IMR-90 (cell line): ENCODE measurements at regions not wholly inside any gene's neighbourhood (a gene's known extent, or its start where the extent isn't known, plus 50 kb on each side); places are given as distances from the start of the nearest gene placed in this dataset.

Source experiments
- ATAC-seq: fragments of 200-7000 bp; cut with Tn5 transposase; 2 replicates; pipeline ENCODE4 v1.9.1; 2020; ENCODE audit warnings: low read depth, mild to moderate bottlenecking, moderate library complexity
- BruUV-seq: library from RNA; stranded (reverse); fragments of 400-500 nt; replicated peaks from 2 replicates; lab custom pipeline; 2021; lab: Mats Ljungman, UMichigan
- CTCF ChIA-PET: fragments of 300-600 bp; formaldehyde crosslinking; extraction: SDS; loops from one replicate; lab custom pipeline; 2021; ENCODE audit warnings: antibody characterized with exemption; lab: Yijun Ruan, JAX
- POLR2A ChIA-PET: fragments of 300-600 bp; sonication (Branson Sonifier 250); formaldehyde crosslinking; loops from one replicate; lab custom pipeline; 2022; ENCODE audit warnings: antibody characterized with exemption; ENCODE audit not compliant: unreplicated experiment; lab: Charles Lee
- DNase-seq: peaks from one replicate; pipeline ENCODE4 v3.0.0; 2013
- H2AFZ ChIP-seq: replicated peaks from 2 replicates; pipeline ENCODE3; 2013; ENCODE audit warnings: low read length, mild to moderate bottlenecking; ENCODE audit not compliant: poor library complexity
- H2AK5ac ChIP-seq: 2 replicates; pipeline ENCODE4 v1.6.1; 2013; ENCODE audit warnings: low read depth, low read length, inconsistent platforms
- H2AK9ac ChIP-seq: replicated peaks from 2 replicates; pipeline ENCODE3; 2013; ENCODE audit warnings: mild to moderate bottlenecking, low read depth, low read length, moderate library complexity; ENCODE audit not compliant: poor library complexity
- H2BK120ac ChIP-seq: 2 replicates; pipeline ENCODE4 v1.6.1; 2013; ENCODE audit warnings: low read depth, low read length, inconsistent platforms
- H2BK15ac ChIP-seq: 3 replicates; pipeline ENCODE4 v1.6.1; 2013; ENCODE audit warnings: low read depth, low read length, inconsistent platforms
- H2BK20ac ChIP-seq: 2 replicates; pipeline ENCODE4 v1.6.1; 2013; ENCODE audit warnings: low read depth, mild to moderate bottlenecking, inconsistent platforms, low read length, moderate library complexity
- H2BK5ac ChIP-seq: 2 replicates; pipeline ENCODE4 v1.6.1; 2013; ENCODE audit warnings: mild to moderate bottlenecking, low read depth, low read length, inconsistent platforms; ENCODE audit not compliant: poor library complexity, severe bottlenecking
- H3K14ac ChIP-seq: replicated peaks from 2 replicates; pipeline ENCODE4 v1.6.1; 2013; ENCODE audit warnings: low read depth, low read length, inconsistent platforms
- H3K18ac ChIP-seq: 2 replicates; pipeline ENCODE4 v1.6.1; 2013; ENCODE audit warnings: low read depth, low read length, control low read depth
- H3K23ac ChIP-seq: 2 replicates; pipeline ENCODE4 v1.6.1; 2013; ENCODE audit warnings: low read depth, low read length, inconsistent platforms
- H3K27ac ChIP-seq: 2 replicates; pipeline ENCODE4 v1.5.1; 2013; ENCODE audit warnings: mild to moderate bottlenecking, control low read depth, low read length; ENCODE audit not compliant: insufficient read depth
- H3K27me3 ChIP-seq: 2 replicates; pipeline ENCODE4 v1.6.1; 2013; ENCODE audit warnings: low read length; ENCODE audit not compliant: control insufficient read depth, insufficient read depth
- H3K36me3 ChIP-seq: 2 replicates; pipeline ENCODE4 v1.6.1; 2013; ENCODE audit warnings: low read length, mixed read lengths; ENCODE audit not compliant: control insufficient read depth, insufficient read depth
- H3K4ac ChIP-seq: 2 replicates; pipeline ENCODE4 v1.6.1; 2013; ENCODE audit warnings: low read depth, low read length, inconsistent platforms
- H3K4me1 ChIP-seq: 2 replicates; pipeline ENCODE4 v1.6.1; 2013; ENCODE audit warnings: low read length, mixed read lengths; ENCODE audit not compliant: control insufficient read depth, insufficient read depth
- H3K4me2 ChIP-seq: 2 replicates; pipeline ENCODE4 v1.6.1; 2013; ENCODE audit warnings: low read depth, mild to moderate bottlenecking, control low read depth, low read length, moderate library complexity
- H3K4me3 ChIP-seq: 2 replicates; pipeline ENCODE4 v1.5.1; 2013; ENCODE audit warnings: low read depth, mild to moderate bottlenecking, control low read depth, low read length, moderate library complexity; ENCODE audit not compliant: insufficient read depth
- H3K56ac ChIP-seq: 2 replicates; pipeline ENCODE4 v1.6.1; 2013; ENCODE audit warnings: low read length, inconsistent platforms; ENCODE audit not compliant: insufficient read depth; ENCODE audit errors: extremely low read depth
- H3K79me1 ChIP-seq, 2 experiments: 2 replicates each; pipeline ENCODE4 v1.6.1; 2013; ENCODE audit warnings: low read length in 2 of 2, inconsistent platforms in 1 of 2, low read depth in 1 of 2
- H3K9ac ChIP-seq: 2 replicates; pipeline ENCODE4 v1.6.1; 2013; ENCODE audit warnings: low read depth, low read length, control low read depth
- H3K9me1 ChIP-seq: 2 replicates; pipeline ENCODE4 v1.6.1; 2013; ENCODE audit warnings: low read length, inconsistent platforms; ENCODE audit not compliant: insufficient read depth
- H3K9me3 ChIP-seq: 2 replicates; pipeline ENCODE4 v1.6.1; 2013; ENCODE audit warnings: low read length; ENCODE audit not compliant: control insufficient read depth, insufficient read depth
- H4K20me1 ChIP-seq: 2 replicates; pipeline ENCODE4 v1.6.1; 2013; ENCODE audit warnings: low read length, inconsistent platforms; ENCODE audit not compliant: insufficient read depth
- H4K5ac ChIP-seq: 2 replicates; pipeline ENCODE4 v1.6.1; 2013; ENCODE audit warnings: mild to moderate bottlenecking, low read depth, low read length, control low read depth
- H4K8ac ChIP-seq, 2 experiments: 2 replicates each; pipeline ENCODE4 v1.6.1; 2013; ENCODE audit warnings: low read depth in 2 of 2, low read length in 2 of 2, control low read depth in 1 of 2, inconsistent platforms in 1 of 2
- H4K91ac ChIP-seq: 2 replicates; pipeline ENCODE4 v1.6.1; 2013; ENCODE audit warnings: low read depth, low read length, inconsistent platforms; ENCODE audit not compliant: insufficient read depth
- BHLHE40 ChIP-seq: fragments of 150-350 bp; IDR thresholded peaks from 2 replicates; pipeline ENCODE4 v1.6.1; 2016; ENCODE audit warnings: mild to moderate bottlenecking, low read depth, low read length
- CEBPB ChIP-seq: IDR thresholded peaks from 2 replicates; pipeline ENCODE4 v1.6.1; 2012; ENCODE audit warnings: low read depth, low read length, improper control_type of control experiment
- CHD1 ChIP-seq: IDR thresholded peaks from 2 replicates; pipeline ENCODE4 v1.6.1; 2012; ENCODE audit warnings: low read depth, low read length, improper control_type of control experiment
- FOS ChIP-seq: fragments of 150-350 bp; IDR thresholded peaks from 2 replicates; pipeline ENCODE4 v1.6.1; 2016; ENCODE audit warnings: low read depth, low read length
- MAFK ChIP-seq: IDR thresholded peaks from 2 replicates; pipeline ENCODE4 v1.6.1; 2012; ENCODE audit warnings: low read depth, low read length, improper control_type of control experiment
- MAZ ChIP-seq: IDR thresholded peaks from 2 replicates; pipeline ENCODE4 v1.6.1; 2012; ENCODE audit warnings: low read depth, mild to moderate bottlenecking, low read length, improper control_type of control experiment, moderate library complexity, borderline replicate concordance
- MXI1 ChIP-seq: IDR thresholded peaks from 2 replicates; pipeline ENCODE4 v1.6.1; 2012; ENCODE audit warnings: low read depth, mild to moderate bottlenecking, low read length, moderate library complexity, borderline replicate concordance
- NFE2L2 ChIP-seq: fragments of 150-350 bp; IDR thresholded peaks from 2 replicates; pipeline ENCODE4 v1.6.1; 2016; ENCODE audit warnings: low read depth, mild to moderate bottlenecking, low read length
- POLR2A ChIP-seq: IDR thresholded peaks from 2 replicates; pipeline ENCODE4 v1.6.1; 2012; ENCODE audit warnings: mild to moderate bottlenecking, low read depth, low read length
- RAD21 ChIP-seq: IDR thresholded peaks from 2 replicates; pipeline ENCODE4 v1.6.1; 2012; ENCODE audit warnings: low read length, improper control_type of control experiment
- RCOR1 ChIP-seq: IDR thresholded peaks from 2 replicates; pipeline ENCODE4 v1.6.1; 2012; ENCODE audit warnings: mild to moderate bottlenecking, low read length, improper control_type of control experiment; ENCODE audit not compliant: insufficient replicate concordance
- RFX5 ChIP-seq: IDR thresholded peaks from 2 replicates; pipeline ENCODE4 v1.8.0; 2012; ENCODE audit warnings: low read depth, mild to moderate bottlenecking, low read length, moderate library complexity
- SMC3 ChIP-seq: fragments of 150-350 bp; IDR thresholded peaks from 2 replicates; pipeline ENCODE4 v1.6.1; 2016; ENCODE audit warnings: low read depth, mild to moderate bottlenecking, antibody characterized with exemption, low read length, moderate library complexity
- WGBS, 2 experiments: methylation state at CpG; one replicate each; pipeline versions ENCODE4 v1.1.5 to v1.1.7; 2013; ENCODE audit warnings: missing lambda C conversion rate in 2 of 2; ENCODE audit not compliant: insufficient read length in 1 of 2; ENCODE audit errors: extremely low coverage in 2 of 2; 5-methylcytosine and 5-hydroxymethylcytosine counted together
- dilution Hi-C: fragments of 300-500 bp; cut with HindIII; formaldehyde crosslinking; loops from one replicate; pipeline ENCODE4 v1.14.3; 2018; ENCODE audit warnings: low sequenced_read_pairs; ENCODE audit not compliant: unreplicated experiment
- in situ Hi-C: fragments of 300-500 bp; cut with MboI; formaldehyde crosslinking; loops from 3 replicates; pipeline ENCODE4 v1.14.3; 2019; ENCODE audit warnings: low sequenced_read_pairs, inconsistent platforms, mixed read lengths
- intact Hi-C: fragments of 100-400 bp; cut with micrococcal nuclease; formaldehyde crosslinking; loops from 2 replicates; pipeline ENCODE4 v1.10.0; 2022
- TF ChIP-seq, protein P1 (sequence below): fragments of 150-350 bp; IDR thresholded peaks from 2 replicates; pipeline ENCODE4 v1.6.1; 2017; ENCODE audit warnings: mild to moderate bottlenecking, antibody characterized with exemption, low read length, low read depth
- TF ChIP-seq, protein P2 (sequence below): conservative IDR thresholded peaks from 2 replicates; pipeline ENCODE4 v1.5.1; 2012; ENCODE audit warnings: mild to moderate bottlenecking, low read depth, low read length, improper control_type of control experiment

DNA sequence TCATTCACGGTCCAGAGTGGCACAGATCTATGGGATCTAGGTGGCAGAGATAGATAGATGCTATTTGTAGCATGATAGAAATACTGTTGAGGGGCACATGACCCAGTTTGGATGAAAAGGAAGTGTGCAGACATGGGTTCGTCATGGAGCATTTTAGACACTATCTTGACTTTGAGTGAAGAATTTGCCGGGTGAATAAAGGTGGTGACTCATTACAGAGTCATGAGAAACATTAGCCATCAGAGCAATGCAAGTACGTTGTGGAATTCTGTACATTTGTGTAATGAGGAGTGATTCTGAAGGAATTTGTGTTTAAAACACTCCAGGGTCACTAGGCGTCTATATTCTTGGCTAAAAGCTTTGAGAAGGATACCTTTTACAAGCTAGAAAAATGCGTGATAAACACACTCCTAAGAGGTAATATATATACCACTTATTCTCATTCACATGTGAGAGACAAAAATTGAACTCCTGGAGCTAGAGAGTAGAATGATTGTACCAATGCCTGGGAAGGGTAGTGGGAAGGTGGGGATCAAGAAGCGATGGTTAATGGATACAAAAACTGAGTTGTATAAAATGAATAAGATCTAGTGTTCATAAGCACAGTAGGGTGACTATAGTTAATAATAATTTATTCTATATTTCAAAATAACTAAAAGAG is 593.7 kb upstream of the LUZP2 start:
- peak overlapping the region; percentile 95 for H3K14ac ChIP-seq
- ATAC-seq, result peak; percentile 90
- intact Hi-C loops, result loop anchor here (5.0 kb wide), 1 partner anchor 84 kb away; no protein-coding TSS in a partner anchor
- peak; percentile 95 for DNase-seq
- H4K91ac ChIP-seq, result peak overlapping the region; percentile 97
- H3K36me3 ChIP-seq, result no peaks in the 10 kb centered on the region
- peak overlapping the region; percentile 70; the same call in 1 of the 2 replicates for H3K4me2 ChIP-seq
- peaks cover 10% of the 10 kb centered on the region for H3K4me1 ChIP-seq
- peak overlapping the region; percentile 62 for H3K27ac ChIP-seq
- no peaks in the 10 kb centered on the region for H4K20me1 ChIP-seq
- ChIA-PET POLR2A (interaction anchor here (0.5 kb wide), 1 partner anchor 591 kb away, joined by 3 read pairs; no protein-coding TSS in a partner anchor), CTCF (interaction anchor here (0.6 to 1.2 kb wide), 3 partner anchors 40 to 790 kb away, joined by 3 to 4 read pairs (median 3); no protein-coding TSS in a partner anchor)
- H2BK20ac ChIP-seq, result peak overlapping the region; percentile 100
- H2AFZ ChIP-seq, result no peak overlapping the region
- H3K79me1 ChIP-seq, result no peaks in the 10 kb centered on the region
- peak overlapping the region; percentile 93 for H3K4ac ChIP-seq
- dilution Hi-C loops, result no loop called here
- peak overlapping the region; percentile 100 for H2BK120ac ChIP-seq
- H3K23ac ChIP-seq, result peak overlapping the region; percentile 89
- H2AK5ac ChIP-seq, result peak overlapping the region; percentile 86; the same call in 1 of the 2 replicates
- H2BK5ac ChIP-seq, result peak overlapping the region; percentile 100
- peaks cover 3% of the 10 kb centered on the region; the same call in 1 of the 2 replicates for H3K9me3 ChIP-seq
- no peak overlapping the region for H3K4me3 ChIP-seq
- H3K9me1 ChIP-seq, result no peaks in the 10 kb centered on the region
- BruUV-seq, result no TSS peak
- peak overlapping the region; percentile 88; the same call in 1 of the 2 replicates for H4K5ac ChIP-seq
- H3K27me3 ChIP-seq, result no peaks in the 10 kb centered on the region
- H3K9ac ChIP-seq, result no peak overlapping the region
- peak overlapping the region; percentile 24 to 99 for H4K8ac ChIP-seq
- H3K56ac ChIP-seq, result peak overlapping the region; percentile 92
- no peak overlapping the region for H2AK9ac ChIP-seq
- peak overlapping the region; percentile 96 for H3K18ac ChIP-seq
- 33% methylated on average over 2 of the region's 7 CpGs; no CpG with 5 or more reads in 1 of the 2 experiments for WGBS, 2 experiments
- peak overlapping the region; percentile 91; the same call in 2 of the 3 replicates for H2BK15ac ChIP-seq
- in situ Hi-C loops, result no loop called here
- no peak for TF ChIP-seq RCOR1
- TF ChIP-seq CHD1, result no peak
- TF ChIP-seq NFE2L2, result no peak
- peak; percentile 61; the same call in 1 of the 2 replicates for TF ChIP-seq CEBPB
- TF ChIP-seq BHLHE40, result peak; percentile 72
- no peak for TF ChIP-seq SMC3
- TF ChIP-seq RAD21, result peak; percentile 18; the same call in 1 of the 2 replicates
- TF ChIP-seq, protein P1, sequence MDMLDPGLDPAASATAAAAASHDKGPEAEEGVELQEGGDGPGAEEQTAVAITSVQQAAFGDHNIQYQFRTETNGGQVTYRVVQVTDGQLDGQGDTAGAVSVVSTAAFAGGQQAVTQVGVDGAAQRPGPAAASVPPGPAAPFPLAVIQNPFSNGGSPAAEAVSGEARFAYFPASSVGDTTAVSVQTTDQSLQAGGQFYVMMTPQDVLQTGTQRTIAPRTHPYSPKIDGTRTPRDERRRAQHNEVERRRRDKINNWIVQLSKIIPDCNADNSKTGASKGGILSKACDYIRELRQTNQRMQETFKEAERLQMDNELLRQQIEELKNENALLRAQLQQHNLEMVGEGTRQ, result peak; percentile 87
- no peak for TF ChIP-seq MAFK
- no peak for TF ChIP-seq MXI1
- no peak for TF ChIP-seq POLR2A
- TF ChIP-seq MAZ, result no peak
- TF ChIP-seq, protein P2, sequence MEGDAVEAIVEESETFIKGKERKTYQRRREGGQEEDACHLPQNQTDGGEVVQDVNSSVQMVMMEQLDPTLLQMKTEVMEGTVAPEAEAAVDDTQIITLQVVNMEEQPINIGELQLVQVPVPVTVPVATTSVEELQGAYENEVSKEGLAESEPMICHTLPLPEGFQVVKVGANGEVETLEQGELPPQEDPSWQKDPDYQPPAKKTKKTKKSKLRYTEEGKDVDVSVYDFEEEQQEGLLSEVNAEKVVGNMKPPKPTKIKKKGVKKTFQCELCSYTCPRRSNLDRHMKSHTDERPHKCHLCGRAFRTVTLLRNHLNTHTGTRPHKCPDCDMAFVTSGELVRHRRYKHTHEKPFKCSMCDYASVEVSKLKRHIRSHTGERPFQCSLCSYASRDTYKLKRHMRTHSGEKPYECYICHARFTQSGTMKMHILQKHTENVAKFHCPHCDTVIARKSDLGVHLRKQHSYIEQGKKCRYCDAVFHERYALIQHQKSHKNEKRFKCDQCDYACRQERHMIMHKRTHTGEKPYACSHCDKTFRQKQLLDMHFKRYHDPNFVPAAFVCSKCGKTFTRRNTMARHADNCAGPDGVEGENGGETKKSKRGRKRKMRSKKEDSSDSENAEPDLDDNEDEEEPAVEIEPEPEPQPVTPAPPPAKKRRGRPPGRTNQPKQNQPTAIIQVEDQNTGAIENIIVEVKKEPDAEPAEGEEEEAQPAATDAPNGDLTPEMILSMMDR, result no peak
- TF ChIP-seq FOS, result peak; percentile 86
- TF ChIP-seq RFX5, result no peak
